GM19351 (cell line): ENCODE measurements at regions not wholly inside any gene's neighbourhood (a gene's known extent, or its start where the extent isn't known, plus 50 kb on each side); places are given as distances from the start of the nearest gene placed in this dataset.

ENCODE experiments used
- ATAC-seq: cut with Tn5 transposase; IDR thresholded peaks from one replicate; pipeline ENCODE4 v1.9.1; 2021; ENCODE audit warnings: mild to moderate bottlenecking, moderate library complexity; ENCODE audit not compliant: unreplicated experiment

DNA sequence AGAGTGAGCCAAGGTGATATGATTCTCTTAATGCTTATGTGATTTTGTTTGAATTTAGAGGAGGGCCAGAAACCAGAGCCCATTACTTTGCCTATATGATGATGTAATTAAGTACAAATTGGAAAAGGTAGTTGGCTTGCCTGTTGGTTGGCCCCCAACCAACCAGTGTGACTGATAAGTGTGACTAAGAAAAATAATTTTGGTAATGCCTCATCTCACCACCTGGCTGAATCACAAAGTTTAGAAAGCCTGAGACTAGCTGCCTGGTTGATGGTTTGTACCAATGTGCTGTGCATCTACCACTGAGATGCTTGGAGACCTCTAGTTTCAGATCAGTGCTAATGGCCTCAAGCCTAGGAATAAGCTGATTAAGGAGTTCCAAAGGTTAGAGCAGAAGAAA, 338.7 kb downstream of the CDH2 start:
- ATAC-seq, result no peak

GRCh38 chr18:27826101-27826500, 350.8 kb downstream of the CDH2 start:
- ATAC-seq, result no peak

GRCh38 chr18:27825689-27826088, 351.2 kb downstream of the CDH2 start:
- no peak for ATAC-seq

GRCh38 chr18:27824841-27825681, 351.9 kb downstream of the CDH2 start:
- ATAC-seq, result no peak

DNA sequence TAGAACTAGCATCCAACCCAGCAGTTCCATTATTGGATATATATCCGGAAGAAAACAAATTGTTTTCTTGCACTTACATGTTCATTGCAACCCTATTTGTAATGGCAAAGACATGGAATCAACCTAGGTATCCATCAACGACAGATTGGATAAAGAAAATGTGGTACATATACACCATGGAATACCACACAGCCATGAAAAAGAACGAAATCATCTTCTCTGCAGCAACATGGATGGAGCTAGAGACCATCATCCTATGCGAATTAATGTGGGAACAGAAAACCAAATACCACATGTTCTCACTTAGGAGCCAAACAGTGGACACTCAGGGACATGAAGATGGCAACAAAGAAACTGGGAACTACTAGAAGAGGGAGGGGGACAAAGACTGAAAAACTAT, 352.7 kb downstream of the CDH2 start:
- no peak for ATAC-seq

GRCh38 chr18:27823053-27823452, 353.9 kb downstream of the CDH2 start:
- ATAC-seq, result no peak

- ATAC-seq, result no peak
Observed at GRCh38 chr18:27808683-27809082, 368.2 kb downstream of the CDH2 start.

- no peak for ATAC-seq
Observed at GRCh38 chr18:27803957-27804356, 373.0 kb downstream of the CDH2 start.

DNA sequence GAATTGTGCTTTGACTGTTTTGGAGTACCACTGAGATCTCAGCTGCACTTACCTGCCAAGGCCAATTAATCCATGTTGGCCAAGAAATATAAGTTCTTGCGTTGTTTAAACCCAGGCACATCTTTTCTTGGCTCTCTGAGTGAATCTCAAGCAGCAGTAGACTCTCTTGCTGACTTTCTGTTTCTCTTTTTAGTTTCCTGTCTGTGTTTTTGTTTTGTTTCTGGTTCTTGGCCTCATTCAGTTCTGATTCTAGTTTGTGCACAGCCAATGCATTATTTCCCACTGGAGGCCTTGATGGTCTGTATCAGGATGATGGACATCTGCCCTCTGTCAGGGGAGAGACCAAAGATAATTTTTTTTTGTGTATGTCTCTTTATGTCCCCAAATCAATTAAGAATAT, 379.4 kb downstream of the CDH2 start:
- ATAC-seq, result no peak

GRCh38 chr18:27794181-27794926, 382.6 kb downstream of the CDH2 start:
- no peak for ATAC-seq

GRCh38 chr18:27793013-27793785, 383.7 kb downstream of the CDH2 start:
- no peak for ATAC-seq

GRCh38 chr18:27789406-27789805, 387.5 kb downstream of the CDH2 start:
- no peak for ATAC-seq

- no peak for ATAC-seq
Observed at GRCh38 chr18:27787547-27787946, 389.4 kb downstream of the CDH2 start.

GRCh38 chr18:27785815-27786471, 391.0 kb downstream of the CDH2 start:
- no peak for ATAC-seq

DNA sequence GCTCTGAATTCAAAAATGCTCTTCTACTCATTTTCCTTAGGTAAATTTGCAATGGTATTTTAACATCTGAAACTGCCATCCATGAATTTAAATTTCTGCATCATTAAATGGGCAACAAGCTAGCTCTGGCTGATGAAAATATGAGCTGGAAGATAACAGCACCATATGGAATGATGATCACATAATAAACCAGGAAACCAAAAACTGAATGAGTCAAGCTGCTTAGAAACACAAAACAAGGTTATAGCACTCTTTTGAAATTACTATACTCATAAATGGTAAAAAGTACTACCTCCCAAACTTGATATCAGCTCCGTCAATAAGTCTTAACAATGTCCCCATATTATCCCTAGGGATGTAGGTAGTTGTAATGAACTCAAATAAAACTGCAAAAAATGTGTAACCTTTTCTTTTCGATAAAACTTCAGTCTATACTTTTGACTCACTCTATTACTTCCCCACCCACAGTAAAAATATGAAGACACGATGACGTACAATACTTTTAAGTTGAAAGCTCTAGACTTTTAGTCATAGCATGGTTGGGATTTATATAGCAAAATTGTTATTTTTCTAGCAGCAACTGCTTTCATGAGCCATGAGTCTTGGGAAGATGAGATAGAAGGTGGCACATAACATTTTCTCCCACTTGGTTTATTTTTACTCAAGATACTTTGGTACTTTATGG, 396.7 kb downstream of the CDH2 start:
- no peak for ATAC-seq

DNA sequence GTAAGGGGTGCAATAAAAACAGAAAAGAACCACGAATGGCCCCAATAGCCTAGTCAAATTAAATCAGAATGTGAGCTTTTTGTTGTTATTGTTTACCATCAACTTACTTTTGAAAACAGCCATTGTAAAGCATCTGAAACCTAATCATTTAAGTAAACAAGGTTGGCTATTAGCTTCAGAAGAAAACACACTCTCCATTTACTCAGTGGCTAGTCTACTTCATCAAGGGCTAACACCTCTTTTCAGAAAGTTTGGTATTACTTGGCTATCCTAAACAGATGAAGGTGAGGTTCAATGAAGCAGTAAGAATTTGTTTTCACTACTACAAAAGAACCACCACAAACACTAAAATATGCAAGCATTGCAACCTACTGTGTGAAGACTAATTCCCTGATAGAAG, 398.0 kb downstream of the CDH2 start:
- no peak for ATAC-seq

- no peak for ATAC-seq
Observed at GRCh38 chr18:27778441-27778840, 398.5 kb downstream of the CDH2 start.

DNA sequence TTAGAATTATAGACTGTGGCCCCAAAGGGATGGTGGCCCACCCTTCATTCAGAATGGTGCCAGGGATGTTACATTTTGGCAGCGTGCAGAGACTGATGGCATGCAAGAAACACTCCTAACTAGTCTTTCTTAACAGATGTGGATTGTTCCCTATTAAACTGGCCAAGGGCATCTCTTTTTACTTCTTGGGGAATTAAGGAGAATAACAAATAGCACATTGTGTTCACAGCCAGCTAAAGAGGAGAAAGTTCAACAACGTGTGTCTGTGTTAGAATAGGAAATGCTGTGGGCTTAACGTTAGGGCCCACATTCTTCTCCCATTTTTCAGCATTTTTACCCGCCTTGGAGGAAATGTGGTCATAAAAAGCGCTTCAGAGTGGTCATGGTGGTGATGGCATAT, 404.8 kb downstream of the CDH2 start:
- ATAC-seq, result no peak

- ATAC-seq, result no peak
Observed at GRCh38 chr18:27771571-27771970, 405.4 kb downstream of the CDH2 start.

DNA sequence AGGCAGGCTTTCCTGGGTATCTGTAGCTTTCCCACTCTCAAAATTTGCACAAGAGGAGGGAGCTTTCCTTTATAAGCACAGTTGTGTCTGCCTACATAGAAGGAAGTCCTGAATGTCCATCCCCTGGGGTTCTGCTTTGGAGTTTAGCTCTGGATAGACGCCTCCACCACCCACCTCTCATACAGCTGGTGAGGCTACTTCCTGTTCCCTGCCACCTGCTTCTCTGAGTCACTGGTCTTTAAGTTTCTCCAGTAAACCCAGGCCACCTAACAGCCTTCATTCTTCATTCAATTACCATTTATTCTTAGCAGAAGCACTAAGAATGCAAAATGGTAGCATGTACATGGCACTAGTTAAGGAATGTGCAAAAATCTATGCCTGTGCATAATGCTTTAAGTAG, 407.8 kb downstream of the CDH2 start:
- no peak for ATAC-seq
